HepG2 (cell line): ENCODE measurements at regions not wholly inside any gene's neighbourhood (a gene's known extent, or its start where the extent isn't known, plus 50 kb on each side); places are given as distances from the start of the nearest gene placed in this dataset.
A peak's percentile ranks its signal among the peaks of the same experiment; 100 is the strongest.

Experiments used
- ARID3A ChIP-seq: IDR thresholded peaks from 2 replicates; pipeline ENCODE4 v1.6.1; 2012; ENCODE audit warnings: low read depth, low read length, improper control_type of control experiment
- BCL3 ChIP-seq: sonication (generic); formaldehyde crosslinking; IDR thresholded peaks from 2 replicates; pipeline ENCODE4 v1.5.1; 2020; ENCODE audit warnings: mild to moderate bottlenecking, missing genetic modification reagents, moderate library complexity
- EZH2 ChIP-seq: conservative IDR thresholded peaks from 2 replicates; pipeline ENCODE4 v1.6.1; 2012; ENCODE audit warnings: mild to moderate bottlenecking, low read depth, low read length, moderate library complexity
- HOXA3 ChIP-seq: sonication (generic); formaldehyde crosslinking; IDR thresholded peaks from 2 replicates; pipeline ENCODE4 v1.5.0; 2020; ENCODE audit warnings: missing genetic modification reagents
- JUN ChIP-seq: sonication (generic); formaldehyde crosslinking; IDR thresholded peaks from 2 replicates; pipeline ENCODE4 v1.4.0; 2020; ENCODE audit warnings: mild to moderate bottlenecking, missing genetic modification reagents
- KDM6A ChIP-seq: IDR thresholded peaks from 2 replicates; pipeline ENCODE4 v1.6.1; 2016; ENCODE audit warnings: low read depth
- KLF11 ChIP-seq: IDR thresholded peaks from 2 replicates; pipeline ENCODE4 v1.6.1; 2016; ENCODE audit warnings: missing compliant biosample characterization
- NFE2 ChIP-seq: sonication (generic); formaldehyde crosslinking; IDR thresholded peaks from 2 replicates; pipeline ENCODE4 v1.4.0; 2020; ENCODE audit warnings: missing genetic modification reagents
- PAX8 ChIP-seq: sonication (generic); formaldehyde crosslinking; IDR thresholded peaks from 2 replicates; pipeline ENCODE4 v1.8.0; 2022; ENCODE audit warnings: mild to moderate bottlenecking, missing genetic modification reagents, borderline replicate concordance
- RXRB ChIP-seq: IDR thresholded peaks from 2 replicates; pipeline ENCODE4 v1.6.1; 2016; ENCODE audit warnings: borderline replicate concordance, missing genetic modification reagents, missing compliant biosample characterization
- SOX13 ChIP-seq, 3 experiments: fragments of 450-650 bp in 1 of 3; sonication (generic) in 1 of 3; formaldehyde crosslinking in 1 of 3; IDR thresholded peaks in 2 of 3; conservative IDR thresholded peaks in 1 of 3; 2 replicates each; pipeline versions ENCODE4 v1.5.0 to v1.6.1; 2016 to 2020; ENCODE audit warnings: antibody characterized with exemption in 1 of 3, mild to moderate bottlenecking in 1 of 3, missing compliant biosample characterization in 1 of 3, missing genetic modification reagents in 1 of 3, moderate library complexity in 1 of 3
- SOX6 ChIP-seq, 2 experiments: fragments of 450-650 bp in 1 of 2; sonication (generic) in 1 of 2; formaldehyde crosslinking in 1 of 2; IDR thresholded peaks; 2 replicates each; pipeline versions ENCODE4 v1.4.0 to v1.6.1; 2017 to 2020; ENCODE audit warnings: antibody characterized with exemption in 1 of 2, mild to moderate bottlenecking in 1 of 2, missing genetic modification reagents in 1 of 2
- TAF15 ChIP-seq: fragments of 200-400 bp; formaldehyde crosslinking; IDR thresholded peaks from one replicate; pipeline ENCODE4 v1.6.1; 2018; ENCODE audit warnings: mild to moderate bottlenecking, low read depth, low read length; ENCODE audit not compliant: poor library complexity, severe bottlenecking
- ZBTB37 ChIP-seq: sonication (generic); formaldehyde crosslinking; IDR thresholded peaks from 2 replicates; pipeline ENCODE4 v1.4.0; 2020; ENCODE audit warnings: mild to moderate bottlenecking, missing genetic modification reagents
- ZNF30 ChIP-seq: sonication (generic); formaldehyde crosslinking; IDR thresholded peaks from 2 replicates; pipeline ENCODE4 v1.5.0; 2020; ENCODE audit warnings: mild to moderate bottlenecking, missing genetic modification reagents
- ZNF484 ChIP-seq: sonication (generic); formaldehyde crosslinking; IDR thresholded peaks from 2 replicates; pipeline ENCODE4 v1.5.1; 2020; ENCODE audit warnings: mild to moderate bottlenecking, low read depth, missing genetic modification reagents, borderline replicate concordance
- ZSCAN29 ChIP-seq: sonication (generic); formaldehyde crosslinking; conservative IDR thresholded peaks from 2 replicates; pipeline ENCODE4 v1.4.0; 2020; ENCODE audit warnings: mild to moderate bottlenecking, missing genetic modification reagents
- TF ChIP-seq, protein P1 (sequence below): fragments of 450-650 bp; IDR thresholded peaks from 2 replicates; pipeline ENCODE4 v1.6.1; 2017
- TF ChIP-seq, protein P2 (sequence below): IDR thresholded peaks from 2 replicates; pipeline ENCODE4 v1.6.1; 2016; ENCODE audit warnings: low read depth, borderline replicate concordance

DNA sequence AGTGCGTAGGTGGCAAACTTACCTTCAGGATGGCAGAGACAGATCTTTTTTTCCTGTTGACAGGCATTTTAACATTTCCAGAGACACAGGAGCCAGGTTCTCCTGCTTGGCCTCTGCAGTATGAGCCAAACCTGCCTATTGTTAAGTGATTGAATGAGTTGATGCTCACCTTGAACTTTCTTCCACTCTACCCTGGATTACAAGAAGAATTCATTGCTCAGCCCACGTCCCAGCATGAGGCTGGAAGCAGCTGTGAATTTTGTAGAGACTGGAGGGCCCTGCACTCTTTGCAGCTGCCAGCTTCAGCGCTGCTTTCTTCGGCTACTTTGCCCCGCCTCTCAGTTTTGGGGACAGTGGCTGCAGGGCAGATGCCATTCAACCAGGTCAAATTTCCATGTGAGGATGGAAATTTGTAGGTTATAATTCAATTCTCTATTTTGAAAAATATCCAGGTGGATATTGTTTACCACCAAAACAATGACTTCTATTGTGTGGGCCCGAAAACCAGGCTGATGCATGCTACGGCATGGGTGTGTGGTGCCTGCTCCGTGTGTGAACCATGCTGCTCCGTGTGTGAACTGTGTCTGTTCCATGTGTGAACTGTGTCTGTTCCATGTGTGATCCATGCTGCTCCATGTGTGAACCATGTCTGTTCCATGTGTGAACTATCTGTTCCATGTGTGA, 75.2 kb upstream of the METTL9 start (continued):
- TF ChIP-seq PAX8 (peak; percentile 26; the same call in 1 of the 2 replicates), ZNF484 (CRISPR knock-in tag) (no peak), ZBTB37 (CRISPR knock-in tag) (0 out of 2 replicates have a peak, but pooled peaks have one; percentile 70), ZNF30 (0 out of 2 replicates have a peak, but pooled peaks have one; percentile 77), EZH2 (no peak), ZSCAN29 (CRISPR knock-in tag) (no peak), JUN (CRISPR knock-in tag) (peak; percentile 34; the same call in 1 of the 2 replicates), HOXA3 (CRISPR knock-in tag) (0 out of 2 replicates have a peak, but pooled peaks have one; percentile 9), KLF11 (CRISPR knock-in tag) (0 out of 2 replicates have a peak, but pooled peaks have one; percentile 76), BCL3 (no peak), SOX13 (IDR thresholded peaks at IDR 0.05) (peak; percentile 5; the same call in 1 of the 2 replicates), SOX13 (CRISPR knock-in tag; conservative IDR thresholded peaks at IDR 0.05 in 1 of 2, IDR thresholded peaks at IDR 0.05 in 1 of 2) (peak in 1 of 2 experiments; percentile 82; a peak in 3 of 4 replicates), SOX6 (IDR thresholded peaks at IDR 0.05) (peak; percentile 51; the same call in 1 of the 2 replicates), SOX6 (CRISPR knock-in tag; IDR thresholded peaks at IDR 0.05) (peak; percentile 81), KDM6A (CRISPR knock-in tag) (0 out of 2 replicates have a peak, but pooled peaks have one; percentile 10), NFE2 (CRISPR knock-in tag) (0 out of 2 replicates have a peak, but pooled peaks have one; percentile 3), RXRB (CRISPR knock-in tag) (peak; percentile 69), TAF15 (no peak), ARID3A (peak; percentile 50; the same call in 1 of the 2 replicates)
- TF ChIP-seq, protein P1, sequence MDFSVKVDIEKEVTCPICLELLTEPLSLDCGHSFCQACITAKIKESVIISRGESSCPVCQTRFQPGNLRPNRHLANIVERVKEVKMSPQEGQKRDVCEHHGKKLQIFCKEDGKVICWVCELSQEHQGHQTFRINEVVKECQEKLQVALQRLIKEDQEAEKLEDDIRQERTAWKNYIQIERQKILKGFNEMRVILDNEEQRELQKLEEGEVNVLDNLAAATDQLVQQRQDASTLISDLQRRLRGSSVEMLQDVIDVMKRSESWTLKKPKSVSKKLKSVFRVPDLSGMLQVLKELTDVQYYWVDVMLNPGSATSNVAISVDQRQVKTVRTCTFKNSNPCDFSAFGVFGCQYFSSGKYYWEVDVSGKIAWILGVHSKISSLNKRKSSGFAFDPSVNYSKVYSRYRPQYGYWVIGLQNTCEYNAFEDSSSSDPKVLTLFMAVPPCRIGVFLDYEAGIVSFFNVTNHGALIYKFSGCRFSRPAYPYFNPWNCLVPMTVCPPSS = 0 out of 2 replicates have a peak, but pooled peaks have one; percentile 46
- TF ChIP-seq, protein P2, sequence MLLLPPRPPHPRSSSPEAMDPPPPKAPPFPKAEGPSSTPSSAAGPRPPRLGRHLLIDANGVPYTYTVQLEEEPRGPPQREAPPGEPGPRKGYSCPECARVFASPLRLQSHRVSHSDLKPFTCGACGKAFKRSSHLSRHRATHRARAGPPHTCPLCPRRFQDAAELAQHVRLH (CRISPR knock-in tag) = no peak
